ENCODE measurements at regions not wholly inside any gene's neighbourhood (a gene's known extent, or its start where the extent isn't known, plus 50 kb on each side); places are given as distances from the start of the nearest gene placed in this dataset.

GRCh38 chr2:155836439-155836838, 496.1 kb downstream of the NR4A2 start:
- H3K4me3 ChIP-seq (replicated peaks; ENCODE audit: low read depth, low read length): no peak overlapping the region
- no peak for TF ChIP-seq CTCF (IDR thresholded peaks at IDR 0.05; ENCODE audit: insufficient read depth, low read length, poor library complexity, severe bottlenecking)
- DNase-seq (ENCODE audit: extremely low read depth, insufficient read length): no peak
- H3K27me3 ChIP-seq (replicated peaks; ENCODE audit: control insufficient read depth, insufficient read depth, low read length): no peaks in the 10 kb centered on the region
- H3K36me3 ChIP-seq (ENCODE audit: control insufficient read depth, insufficient read depth, low read length): no peaks in the 10 kb centered on the region

DNA sequence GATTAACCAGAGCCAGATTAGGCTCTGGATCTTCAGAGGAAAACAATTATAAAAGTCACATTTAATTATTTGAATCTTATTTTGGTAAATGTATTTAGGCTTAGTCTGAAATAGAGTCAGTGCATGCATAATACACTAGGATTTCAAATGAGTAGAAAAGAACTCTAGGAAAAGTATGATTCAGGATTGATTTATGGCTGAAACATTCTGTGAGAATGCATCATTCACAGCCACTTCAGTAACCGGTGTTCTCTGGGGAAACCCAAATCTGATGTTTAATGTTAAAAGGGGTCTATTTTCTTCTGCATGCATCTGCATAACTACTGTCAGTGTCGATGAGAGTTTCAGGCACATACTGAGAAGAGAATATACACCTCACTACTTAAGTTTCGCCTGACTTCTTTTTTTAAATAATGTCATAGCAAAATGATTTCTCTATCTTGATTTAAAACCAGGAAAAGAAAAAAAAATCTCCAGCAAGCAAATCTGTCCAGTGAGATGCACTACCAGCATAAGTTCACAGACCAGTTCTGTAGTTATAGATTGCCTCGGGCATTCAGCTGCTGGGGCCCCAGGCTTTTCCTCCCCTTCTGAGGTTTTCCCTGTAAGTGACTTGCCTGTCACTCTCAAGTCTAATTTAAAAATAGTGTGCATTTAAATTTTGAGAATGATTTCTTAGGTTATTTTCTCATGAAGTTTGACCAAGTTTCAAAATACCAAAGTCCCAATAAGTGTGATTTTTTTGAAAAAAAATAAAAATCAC, 501.5 kb downstream of the NR4A2 start:
- H3K36me3 ChIP-seq (ENCODE audit: control insufficient read depth, insufficient read depth, low read length): no peaks in the 10 kb centered on the region
- DNase-seq (ENCODE audit: extremely low read depth, insufficient read length): no peak
- H3K4me3 ChIP-seq (replicated peaks; ENCODE audit: low read depth, low read length): no peak overlapping the region
- no peak for TF ChIP-seq CTCF (IDR thresholded peaks at IDR 0.05; ENCODE audit: insufficient read depth, low read length, poor library complexity, severe bottlenecking)
- no peaks in the 10 kb centered on the region for H3K27me3 ChIP-seq (replicated peaks; ENCODE audit: control insufficient read depth, insufficient read depth, low read length)

GRCh38 chr2:155830351-155830750, 502.2 kb downstream of the NR4A2 start:
- no peak for TF ChIP-seq CTCF (IDR thresholded peaks at IDR 0.05; ENCODE audit: insufficient read depth, low read length, poor library complexity, severe bottlenecking)
- Histone ChIP-seq H3K36me3 (ENCODE audit: control insufficient read depth, insufficient read depth, low read length) (no peaks in the 10 kb centered on the region), H3K27me3 (replicated peaks; ENCODE audit: control insufficient read depth, insufficient read depth, low read length) (no peaks in the 10 kb centered on the region), H3K4me3 (replicated peaks; ENCODE audit: low read depth, low read length) (no peak overlapping the region)
- no peak for DNase-seq (ENCODE audit: extremely low read depth, insufficient read length)

DNA sequence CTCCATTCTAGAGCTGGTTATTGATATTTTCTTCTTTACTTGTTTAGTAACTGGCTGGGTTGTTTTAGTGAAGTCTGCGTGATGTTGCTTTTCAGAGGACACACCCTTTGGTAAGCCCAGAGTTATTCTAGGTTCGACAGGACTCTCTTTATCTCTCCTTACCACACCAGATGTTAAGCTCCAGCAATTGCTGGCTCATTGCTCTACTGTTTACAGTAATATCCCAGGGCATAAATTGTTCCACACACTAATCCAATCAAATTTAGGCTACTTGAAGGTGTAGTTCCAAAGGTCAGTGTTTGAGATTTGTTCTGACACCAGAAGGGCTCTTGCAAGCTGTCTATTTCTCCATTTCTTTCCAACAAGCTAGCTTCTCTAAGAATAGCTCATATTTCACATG, 506.6 kb downstream of the NR4A2 start:
- Histone ChIP-seq H3K36me3 (ENCODE audit: control insufficient read depth, insufficient read depth, low read length) (no peaks in the 10 kb centered on the region), H3K27me3 (replicated peaks; ENCODE audit: control insufficient read depth, insufficient read depth, low read length) (no peaks in the 10 kb centered on the region), H3K4me3 (replicated peaks; ENCODE audit: low read depth, low read length) (no peak overlapping the region)
- no peak for DNase-seq (ENCODE audit: extremely low read depth, insufficient read length)
- no peak for TF ChIP-seq CTCF (IDR thresholded peaks at IDR 0.05; ENCODE audit: insufficient read depth, low read length, poor library complexity, severe bottlenecking)

GRCh38 chr2:155815851-155816250, 516.7 kb downstream of the NR4A2 start:
- H3K36me3 ChIP-seq (ENCODE audit: control insufficient read depth, insufficient read depth, low read length): no peaks in the 10 kb centered on the region
- TF ChIP-seq CTCF (IDR thresholded peaks at IDR 0.05; ENCODE audit: insufficient read depth, low read length, poor library complexity, severe bottlenecking): peak; percentile 73
- DNase-seq (ENCODE audit: extremely low read depth, insufficient read length): no peak
- H3K4me3 ChIP-seq (replicated peaks; ENCODE audit: low read depth, low read length): no peak overlapping the region
- H3K27me3 ChIP-seq (replicated peaks; ENCODE audit: control insufficient read depth, insufficient read depth, low read length): no peaks in the 10 kb centered on the region; the same call in 1 of the 2 replicates
